Esophagus (tissue), 2 donors: ENCODE measurements at regions not wholly inside any gene's neighbourhood (a gene's known extent, or its start where the extent isn't known, plus 50 kb on each side); places are given as distances from the start of the nearest gene placed in this dataset.
"Not testable (repeated sequence)": the region's sequence is repeated elsewhere in the genome, so short reads cannot be mapped to it uniquely, and the experiment has no call there.

Experiments used
- H3K27ac ChIP-seq, 2 donors: one replicate each; pipeline ENCODE4 v1.5.1; 2013; ENCODE audit warnings: low read depth in 2 of 2, mild to moderate bottlenecking in 2 of 2, inconsistent platforms in 1 of 2, low read length in 1 of 2, moderate library complexity in 1 of 2
- H3K27me3 ChIP-seq, 2 donors: one replicate each; pipeline ENCODE4 v1.6.1; 2013; ENCODE audit warnings: low read length in 2 of 2, control low read depth in 1 of 2, mild to moderate bottlenecking in 1 of 2; ENCODE audit not compliant: insufficient read depth in 2 of 2, control insufficient read depth in 1 of 2
- H3K36me3 ChIP-seq, 2 donors: one replicate each; pipeline ENCODE4 v1.6.1; 2013; ENCODE audit warnings: low read length in 1 of 2; ENCODE audit not compliant: control insufficient read depth in 2 of 2, insufficient read depth in 2 of 2
- H3K4me1 ChIP-seq, 2 donors: one replicate each; pipeline ENCODE4 v1.6.1; 2013; ENCODE audit warnings: low read length in 1 of 2; ENCODE audit not compliant: control insufficient read depth in 2 of 2, insufficient read depth in 2 of 2
- H3K4me3 ChIP-seq, 2 donors: one replicate each; pipeline ENCODE4 v1.5.1; 2013; ENCODE audit warnings: low read length in 2 of 2, mild to moderate bottlenecking in 2 of 2, low read depth in 1 of 2, moderate library complexity in 1 of 2
- H3K9me3 ChIP-seq, 2 donors: one replicate each; pipeline ENCODE4 v1.6.1; 2013; ENCODE audit warnings: mild to moderate bottlenecking in 2 of 2, low read depth in 1 of 2, low read length in 1 of 2, moderate library complexity in 1 of 2; ENCODE audit not compliant: control insufficient read depth in 2 of 2, insufficient read depth in 1 of 2
- whole genome bisulfite sequencing, 2 donors: extraction: QIAGEN DNeasy Blood & Tissue Kit; methylation state at CpG; one replicate each; pipeline ENCODE4 v1.1.7; 2013; 5-methylcytosine and 5-hydroxymethylcytosine counted together
- donor health status: healthy with polysubstance abuse.
- donor health status: Bipolar disorder and iron deficiency.

- no peaks in the 10 kb centered on the region for H3K27me3 ChIP-seq
- peaks cover 4 to 6% of the 10 kb centered on the region in 2 donors for H3K9me3 ChIP-seq
- H3K27ac ChIP-seq: no peak overlapping the region
- no peaks in the 10 kb centered on the region for H3K36me3 ChIP-seq
- H3K4me1 ChIP-seq: no peaks in the 10 kb centered on the region
- 72 to 80% methylated on average over 13 of the region's 13 CpGs for WGBS, 2 donors
- no peak overlapping the region for H3K4me3 ChIP-seq
These were observed 271.5 kb downstream of the NXPE2 start for GRCh38 chr11:114949614-114950351.

- no peak overlapping the region for H3K27ac ChIP-seq
- H3K27me3 ChIP-seq: no peaks in the 10 kb centered on the region
- H3K4me1 ChIP-seq: no peaks in the 10 kb centered on the region
- H3K4me3 ChIP-seq: no peak overlapping the region
- H3K36me3 ChIP-seq: no peaks in the 10 kb centered on the region
- 82 to 92% methylated on average over 1 of the region's 1 CpG for WGBS, 2 donors
- H3K9me3 ChIP-seq: peaks cover 3 to 4% of the 10 kb centered on the region in 2 donors
These were observed 274.7 kb downstream of the NXPE2 start for GRCh38 chr11:114953039-114953438.

GRCh38 chr11:114955923-114956322, 277.6 kb downstream of the NXPE2 start:
- 35 to 41% methylated on average over 1 of the region's 1 CpG for WGBS, 2 donors
- Histone ChIP-seq H3K4me3 (no peak overlapping the region), H3K27ac (no peak overlapping the region), H3K27me3 (no peaks in the 10 kb centered on the region), H3K9me3 (no peaks in the 10 kb centered on the region), H3K36me3 (no peaks in the 10 kb centered on the region), H3K4me1 (no peaks in the 10 kb centered on the region)

- H3K36me3 ChIP-seq: no peaks in the 10 kb centered on the region
- H3K9me3 ChIP-seq: no peaks in the 10 kb centered on the region
- H3K27me3 ChIP-seq: no peaks in the 10 kb centered on the region
- H3K4me3 ChIP-seq: no peak overlapping the region
- WGBS, 2 donors: 73 to 76% methylated on average over 5 of the region's 5 CpGs
- no peaks in the 10 kb centered on the region for H3K4me1 ChIP-seq
- H3K27ac ChIP-seq: no peak overlapping the region
These were observed 278.2 kb downstream of the NXPE2 start for GRCh38 chr11:114956566-114956965.

- Histone ChIP-seq H3K36me3 (no peaks in the 10 kb centered on the region), H3K9me3 (no peaks in the 10 kb centered on the region), H3K4me1 (no peaks in the 10 kb centered on the region), H3K27ac (no peak overlapping the region), H3K27me3 (no peaks in the 10 kb centered on the region), H3K4me3 (no peak overlapping the region)
- WGBS, 2 donors: 24 to 35% methylated on average over 8 of the region's 8 CpGs
These were observed 281.7 kb downstream of the NXPE2 start for GRCh38 chr11:114959953-114960505.

- not testable (repeated sequence) for H3K4me3 ChIP-seq, H3K9me3 ChIP-seq, H3K27ac ChIP-seq, H3K27me3 ChIP-seq, H3K4me1 ChIP-seq, H3K36me3 ChIP-seq
- 91 to 95% methylated on average over 13 to 15 of the region's 21 CpGs for WGBS, 2 donors
These were observed 282.5 kb downstream of the NXPE2 start for GRCh38 chr11:114960819-114961218.

GRCh38 chr11:114964676-114965214, 286.4 kb downstream of the NXPE2 start:
- Histone ChIP-seq H3K4me1 (no peaks in the 10 kb centered on the region), H3K27me3 (peaks cover 0 to 2% of the 10 kb centered on the region in 2 donors), H3K9me3 (no peaks in the 10 kb centered on the region), H3K27ac (no peak overlapping the region), H3K4me3 (no peak overlapping the region), H3K36me3 (no peaks in the 10 kb centered on the region)
- WGBS, 2 donors: 32 to 36% methylated on average over 4 of the region's 4 CpGs

GRCh38 chr11:114970927-114971645, 292.8 kb downstream of the NXPE2 start:
- H3K27me3 ChIP-seq: peaks cover 0 to 2% of the 10 kb centered on the region in 2 donors
- 83 to 86% methylated on average over 9 of the region's 9 CpGs for WGBS, 2 donors
- H3K36me3 ChIP-seq: no peaks in the 10 kb centered on the region
- H3K27ac ChIP-seq: no peak overlapping the region
- no peaks in the 10 kb centered on the region for H3K9me3 ChIP-seq
- H3K4me1 ChIP-seq: no peaks in the 10 kb centered on the region
- H3K4me3 ChIP-seq: no peak overlapping the region

GRCh38 chr11:114972105-114972504, 293.8 kb downstream of the NXPE2 start:
- Histone ChIP-seq H3K27me3 (peaks cover 0 to 2% of the 10 kb centered on the region in 2 donors), H3K9me3 (no peaks in the 10 kb centered on the region), H3K4me3 (no peak overlapping the region), H3K4me1 (no peaks in the 10 kb centered on the region), H3K27ac (no peak overlapping the region), H3K36me3 (no peaks in the 10 kb centered on the region)
- WGBS, 2 donors: 55 to 59% methylated on average over 2 of the region's 2 CpGs
